Fibroblast of mammary gland (primary cell): ENCODE measurements at regions not wholly inside any gene's neighbourhood (a gene's known extent, or its start where the extent isn't known, plus 50 kb on each side); places are given as distances from the start of the nearest gene placed in this dataset.

ENCODE experiments used
- DNase-seq: peaks from one replicate; pipeline ENCODE4 v3.0.0-alpha.2; 2010; ENCODE audit warnings: low read depth
- H3K4me3 ChIP-seq: 2 replicates; pipeline ENCODE4 v1.5.1; 2011; ENCODE audit warnings: low read depth, mild to moderate bottlenecking, low read length, moderate library complexity; ENCODE audit not compliant: control insufficient read depth
- TF ChIP-seq, protein P1 (sequence below): conservative IDR thresholded peaks from 2 replicates; pipeline ENCODE4 v1.5.1; 2011; ENCODE audit warnings: low read depth, low read length, inconsistent platforms; ENCODE audit not compliant: control insufficient read depth, insufficient read depth

DNA sequence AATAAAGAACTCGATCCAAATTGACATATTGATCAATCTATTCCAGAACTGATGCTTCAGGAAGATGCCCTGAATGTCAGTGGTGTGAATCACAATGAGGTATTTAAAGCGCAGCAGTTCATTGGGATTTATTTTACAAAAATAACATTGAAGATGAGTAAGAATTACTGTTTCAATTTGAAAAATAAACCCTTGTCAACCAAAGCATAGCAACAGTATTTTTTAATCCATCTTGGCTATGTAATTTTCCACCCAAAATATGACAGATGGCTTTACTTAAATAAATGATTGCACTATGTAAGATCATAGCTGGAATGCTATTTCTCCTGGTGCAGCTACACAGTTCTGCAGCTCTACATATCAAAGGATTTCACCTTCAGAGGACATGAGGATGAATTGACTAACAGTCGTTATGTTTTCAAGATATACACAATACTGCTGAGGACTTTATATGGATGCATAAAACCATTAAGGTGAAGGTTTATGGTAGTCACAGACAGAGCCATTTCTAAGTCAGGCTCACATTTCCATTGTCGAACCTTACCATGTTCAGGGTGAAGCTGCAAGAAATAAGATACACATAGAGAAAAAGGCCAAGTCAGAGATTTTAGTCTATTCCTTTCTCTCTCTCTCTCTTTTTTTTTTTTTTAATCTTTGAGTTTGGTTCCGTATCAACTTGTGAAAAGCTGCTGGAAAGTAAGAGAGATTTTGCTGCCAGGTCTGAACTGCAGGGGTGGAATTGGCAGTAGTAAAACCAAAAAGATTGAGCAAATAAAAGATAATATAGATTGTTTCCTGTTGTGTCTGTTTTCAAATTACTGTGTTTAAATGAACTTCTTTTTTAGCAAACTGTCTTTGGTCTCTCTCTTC, 398.0 kb upstream of the CDH20 start:
- DNase-seq = peak; percentile 47

DNA sequence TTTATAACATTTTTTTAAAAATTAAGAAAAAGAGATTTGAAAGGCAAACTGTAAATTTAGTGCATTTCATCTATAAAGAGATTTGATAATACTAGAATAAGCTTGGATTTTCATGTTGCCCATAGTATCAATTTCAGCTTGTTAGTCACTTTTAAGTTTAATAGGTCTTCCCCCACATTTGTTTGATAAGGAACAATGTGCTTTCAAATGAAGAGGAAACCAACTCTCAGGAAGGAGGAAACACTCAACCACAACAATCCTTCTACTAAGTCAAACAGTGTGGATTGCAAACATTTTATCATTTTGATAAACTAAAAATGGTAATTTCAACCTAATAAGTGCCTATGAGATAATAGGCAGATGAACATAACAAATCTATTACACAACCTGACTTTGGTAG, 397.1 kb upstream of the CDH20 start:
- TF ChIP-seq, protein P1, sequence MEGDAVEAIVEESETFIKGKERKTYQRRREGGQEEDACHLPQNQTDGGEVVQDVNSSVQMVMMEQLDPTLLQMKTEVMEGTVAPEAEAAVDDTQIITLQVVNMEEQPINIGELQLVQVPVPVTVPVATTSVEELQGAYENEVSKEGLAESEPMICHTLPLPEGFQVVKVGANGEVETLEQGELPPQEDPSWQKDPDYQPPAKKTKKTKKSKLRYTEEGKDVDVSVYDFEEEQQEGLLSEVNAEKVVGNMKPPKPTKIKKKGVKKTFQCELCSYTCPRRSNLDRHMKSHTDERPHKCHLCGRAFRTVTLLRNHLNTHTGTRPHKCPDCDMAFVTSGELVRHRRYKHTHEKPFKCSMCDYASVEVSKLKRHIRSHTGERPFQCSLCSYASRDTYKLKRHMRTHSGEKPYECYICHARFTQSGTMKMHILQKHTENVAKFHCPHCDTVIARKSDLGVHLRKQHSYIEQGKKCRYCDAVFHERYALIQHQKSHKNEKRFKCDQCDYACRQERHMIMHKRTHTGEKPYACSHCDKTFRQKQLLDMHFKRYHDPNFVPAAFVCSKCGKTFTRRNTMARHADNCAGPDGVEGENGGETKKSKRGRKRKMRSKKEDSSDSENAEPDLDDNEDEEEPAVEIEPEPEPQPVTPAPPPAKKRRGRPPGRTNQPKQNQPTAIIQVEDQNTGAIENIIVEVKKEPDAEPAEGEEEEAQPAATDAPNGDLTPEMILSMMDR = no peak
- no peak for DNase-seq
- H3K4me3 ChIP-seq = no peak overlapping the region

More for the DNA sequence above, 398.0 kb upstream of the CDH20 start:
- H3K4me3 ChIP-seq = no peak overlapping the region
- TF ChIP-seq, protein P1 = no peak

DNA sequence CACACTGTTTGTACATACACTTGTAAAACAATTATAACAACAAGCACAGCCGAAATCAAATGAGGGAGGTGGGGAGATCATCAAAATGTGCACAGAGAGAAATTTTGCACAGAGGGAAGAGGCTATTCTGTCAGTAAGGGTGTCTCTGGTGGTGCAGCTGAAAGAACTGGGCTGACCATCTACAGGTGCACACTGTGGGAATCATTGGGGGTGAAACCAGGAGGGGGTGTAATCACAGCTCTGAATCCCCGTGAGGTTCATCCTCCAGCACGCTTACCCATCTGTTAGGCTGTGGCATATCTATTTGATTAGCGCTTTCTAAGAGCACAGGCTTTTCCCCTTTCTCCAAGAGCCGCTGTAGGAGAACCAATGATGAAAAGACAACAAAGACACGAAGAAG, 389.9 kb upstream of the CDH20 start:
- no peak overlapping the region for H3K4me3 ChIP-seq
- TF ChIP-seq, protein P1 = no peak
- DNase-seq = no peak

DNA sequence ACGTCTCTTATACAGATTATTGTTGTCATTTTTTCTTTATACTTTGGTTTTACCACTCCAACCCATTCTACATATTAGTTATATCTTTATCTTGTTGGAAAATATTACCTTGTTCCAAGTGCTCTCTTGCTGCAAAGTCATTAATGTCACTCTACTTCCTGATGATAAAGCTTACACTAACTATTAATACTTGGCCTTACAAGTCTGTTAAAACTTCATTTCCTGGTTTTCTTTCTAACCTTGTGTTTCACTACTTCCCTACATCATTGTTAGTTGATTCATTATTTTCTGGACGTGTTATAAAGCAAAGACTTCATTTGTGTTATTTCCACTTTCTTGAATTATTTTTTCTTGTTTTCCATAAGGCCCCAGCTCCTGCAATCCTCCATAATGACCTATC, 382.6 kb upstream of the CDH20 start:
- DNase-seq = no peak
- TF ChIP-seq, protein P1 = no peak
- H3K4me3 ChIP-seq = no peak overlapping the region

DNA sequence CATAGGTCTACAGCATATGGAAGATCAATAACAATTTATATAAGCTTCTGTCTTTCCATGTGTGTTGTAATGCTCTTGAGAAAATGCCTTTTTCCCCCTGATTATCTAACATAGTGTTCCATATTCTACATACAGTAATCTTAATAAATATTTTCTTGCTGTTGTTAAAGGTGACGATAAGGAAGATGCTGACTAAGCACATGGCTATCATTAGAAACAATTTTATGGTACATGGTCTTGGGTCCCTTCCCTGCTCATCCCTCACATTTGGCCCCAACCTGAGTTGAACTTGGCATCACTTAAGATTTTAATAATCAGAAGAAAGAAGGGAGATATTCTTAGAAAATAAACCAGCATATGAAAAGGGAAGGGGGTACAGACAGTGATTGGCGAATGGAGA, 382.1 kb upstream of the CDH20 start:
- H3K4me3 ChIP-seq = no peak overlapping the region
- DNase-seq = no peak
- TF ChIP-seq, protein P1 = no peak

DNA sequence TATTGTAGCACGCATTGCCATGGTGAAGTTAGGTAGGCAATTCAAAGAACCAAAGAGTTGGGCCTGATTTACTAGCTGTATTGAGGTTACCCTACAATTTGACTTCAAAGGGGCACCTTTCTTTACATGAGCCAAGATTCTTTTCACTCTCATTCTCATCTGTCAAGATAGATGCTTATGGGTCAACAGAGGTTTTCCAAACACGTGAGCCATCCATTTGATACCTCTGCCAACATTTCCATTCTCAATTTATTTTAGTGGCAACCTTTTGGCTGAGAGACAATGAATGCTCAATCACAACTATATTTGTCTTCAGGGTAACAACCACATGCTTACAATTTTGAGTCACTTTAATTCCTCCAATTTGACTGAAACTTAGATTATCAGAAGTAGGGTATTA, 370.6 kb upstream of the CDH20 start:
- DNase-seq = no peak
- TF ChIP-seq, protein P1 = no peak
- no peak overlapping the region for H3K4me3 ChIP-seq
